ENCODE measurements at regions not wholly inside any gene's neighbourhood (a gene's known extent, or its start where the extent isn't known, plus 50 kb on each side); places are given as distances from the start of the nearest gene placed in this dataset.
"Not testable (repeated sequence)": the region's sequence is repeated elsewhere in the genome, so short reads cannot be mapped to it uniquely, and the experiment has no call there.

DNA sequence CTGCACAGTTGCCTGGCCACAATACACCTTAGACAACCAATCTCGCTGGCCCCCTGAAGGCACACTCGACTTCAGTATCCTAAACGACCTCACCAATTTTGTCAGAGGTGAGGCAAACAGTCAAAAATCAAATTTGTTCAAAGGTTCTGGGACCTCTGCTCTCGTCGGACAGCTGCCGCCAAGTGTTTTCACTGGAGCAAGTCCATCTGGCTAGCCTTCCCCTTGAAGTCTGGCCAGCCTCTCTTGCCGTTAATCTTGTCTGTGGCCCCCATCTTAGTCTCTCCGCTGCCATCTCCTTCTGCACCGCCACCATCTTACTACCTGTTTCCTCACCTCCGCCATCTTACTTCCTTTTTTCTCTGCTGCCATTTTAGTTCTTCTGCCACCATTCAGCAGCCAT is 269.4 kb downstream of the CDY2B start:
- TF ChIP-seq, protein P1, sequence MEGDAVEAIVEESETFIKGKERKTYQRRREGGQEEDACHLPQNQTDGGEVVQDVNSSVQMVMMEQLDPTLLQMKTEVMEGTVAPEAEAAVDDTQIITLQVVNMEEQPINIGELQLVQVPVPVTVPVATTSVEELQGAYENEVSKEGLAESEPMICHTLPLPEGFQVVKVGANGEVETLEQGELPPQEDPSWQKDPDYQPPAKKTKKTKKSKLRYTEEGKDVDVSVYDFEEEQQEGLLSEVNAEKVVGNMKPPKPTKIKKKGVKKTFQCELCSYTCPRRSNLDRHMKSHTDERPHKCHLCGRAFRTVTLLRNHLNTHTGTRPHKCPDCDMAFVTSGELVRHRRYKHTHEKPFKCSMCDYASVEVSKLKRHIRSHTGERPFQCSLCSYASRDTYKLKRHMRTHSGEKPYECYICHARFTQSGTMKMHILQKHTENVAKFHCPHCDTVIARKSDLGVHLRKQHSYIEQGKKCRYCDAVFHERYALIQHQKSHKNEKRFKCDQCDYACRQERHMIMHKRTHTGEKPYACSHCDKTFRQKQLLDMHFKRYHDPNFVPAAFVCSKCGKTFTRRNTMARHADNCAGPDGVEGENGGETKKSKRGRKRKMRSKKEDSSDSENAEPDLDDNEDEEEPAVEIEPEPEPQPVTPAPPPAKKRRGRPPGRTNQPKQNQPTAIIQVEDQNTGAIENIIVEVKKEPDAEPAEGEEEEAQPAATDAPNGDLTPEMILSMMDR (IDR thresholded peaks at IDR 0.05): not testable (repeated sequence)
- not testable (repeated sequence) for TF ChIP-seq POLR2A (IDR thresholded peaks at IDR 0.05)

Measured in lower leg skin (tissue), 3 donors.